Heart left ventricle (tissue), 16 donors: ENCODE measurements at regions not wholly inside any gene's neighbourhood (a gene's known extent, or its start where the extent isn't known, plus 50 kb on each side); places are given as distances from the start of the nearest gene placed in this dataset.

ENCODE experiments used
- ATAC-seq, 4 donors: fragments of 200-7000 bp; cut with Tn5 transposase; one replicate each; pipeline ENCODE4 v1.9.1; 2020 to 2022; ENCODE audit warnings: moderate library complexity in 4 of 4, mild to moderate bottlenecking in 3 of 4, moderate number of reproducible peaks in 1 of 4
- DNase-seq, 5 donors: peaks; one replicate each; pipeline ENCODE4 v3.0.0-alpha.2; 2020
- H3K27ac ChIP-seq, 12 donors: fragments of 200-600 bp; sonication (generic) in 4 of 12; one replicate each; pipeline versions ENCODE4 v1.5.0 to v1.8.0; 2016 to 2022; ENCODE audit warnings: mild to moderate bottlenecking in 2 of 12
- H3K27me3 ChIP-seq, 9 donors: fragments of 200-600 bp; sonication (generic) in 2 of 9; one replicate each; pipeline versions ENCODE4 v1.5.1 to v1.8.0; 2016 to 2022; ENCODE audit warnings: mild to moderate bottlenecking in 3 of 9
- H3K36me3 ChIP-seq, 9 donors: fragments of 200-600 bp; sonication (generic) in 2 of 9; one replicate each; pipeline versions ENCODE4 v1.5.0 to v1.8.0; 2018 to 2022; ENCODE audit warnings: mild to moderate bottlenecking in 2 of 9
- H3K4me1 ChIP-seq, 12 donors: fragments of 200-600 bp; sonication (generic) in 4 of 12; one replicate each; pipeline versions ENCODE4 v1.5.0 to v1.8.0; 2016 to 2022; ENCODE audit warnings: mild to moderate bottlenecking in 3 of 12
- H3K4me3 ChIP-seq, 12 donors: fragments of 200-600 bp; sonication (generic) in 4 of 12; one replicate each; pipeline versions ENCODE4 v1.5.0 to v1.8.0; 2017 to 2022; ENCODE audit warnings: mild to moderate bottlenecking in 9 of 12, moderate library complexity in 4 of 12
- H3K9me3 ChIP-seq, 12 donors: fragments of 200-600 bp; sonication (generic) in 4 of 12; one replicate each; pipeline versions ENCODE4 v1.5.0 to v1.8.0; 2016 to 2022; ENCODE audit warnings: mild to moderate bottlenecking in 1 of 12
- CTCF ChIP-seq, 12 donors: fragments of 200-600 bp; sonication (generic) in 4 of 12; IDR thresholded peaks; one replicate each; pipeline versions ENCODE4 v1.5.0 to v1.8.0; 2018 to 2022; ENCODE audit warnings: antibody characterized with exemption in 12 of 12, mild to moderate bottlenecking in 5 of 12
- POLR2A ChIP-seq, 2 donors: fragments of 450-650 bp; IDR thresholded peaks; one replicate each; pipeline ENCODE4 v1.6.1; 2017; ENCODE audit warnings: antibody characterized with exemption in 2 of 2, mild to moderate bottlenecking in 2 of 2, moderate library complexity in 2 of 2
- WGBS, 4 donors: extraction: QIAGEN DNeasy Blood & Tissue Kit in 2 of 4; methylation state at CpG; one replicate each; pipeline versions ENCODE4 v1.1.5 to v1.1.7; 2013 to 2018; 5-methylcytosine and 5-hydroxymethylcytosine counted together
- intact Hi-C, 10 donors: fragments of 100-400 bp; cut with DNase I; formaldehyde crosslinking; loops; one replicate each; pipeline versions ENCODE4 v1.11.1 to v1.14.2; 2022
- donor health status: ischemic (EF 13 %, LVEDD 7.1; RV severe dilation, severe dysfunction).
- donor health status: healthy with polysubstance abuse.
- donor health status: DM: no; HTN: yes; CAD: no.
- donor health status: DM: no; HTN: no; CAD: no.
- donor health status: ischemic (EF 25% LVEDD 6.9; RV normal size, moderate dysfunction).
- donor health status: ischemic (EF 25% LVEDD 5.7; RV mildly dilated, moderate dysfunction).
- donor health status: healthy.
- donor health status: DM: yes; HTN: yes; CAD: no.
- donor health status: ischemic (EF 35%, LVEDD 5.7; RV mildly dilated, moderate dysfunction).
- donor health status: nonischemic (EF 11% LVEDD 7.7; RV severe dilation, severe dysfunction).
- donor health status: DM: yes; HTN: yes; CAD: no.
- donor health status: PGD.
- donor health status: ischemic (EF 29% LVEDD 5.4; RV normal size, mild dysfunction).
- donor health status: nonischemic (EF 23%, LVEDD 6.1; RV moderate dilation, normal function).

- no peak for TF ChIP-seq POLR2A (IDR thresholded peaks at IDR 0.05)
- no peak for TF ChIP-seq CTCF (IDR thresholded peaks at IDR 0.05)
- Histone ChIP-seq H3K9me3 (no peaks in the 10 kb centered on the region), H3K4me3 (no peak overlapping the region), H3K27me3 (no peaks in the 10 kb centered on the region), H3K36me3 (no peaks in the 10 kb centered on the region), H3K4me1 (no peaks in the 10 kb centered on the region), H3K27ac (no peak overlapping the region)
- ATAC-seq (no peak), DNase-seq (no peak)
- intact Hi-C loops = no loop called here
- 49 to 55% (median 52%) methylated on average over 3 of the region's 3 CpGs for WGBS, 4 donors
These were observed 1142.2 kb downstream of the C4orf33 start for GRCh38 chr4:130238121-130238520.

- no peak for TF ChIP-seq CTCF (IDR thresholded peaks at IDR 0.05)
- TF ChIP-seq POLR2A (IDR thresholded peaks at IDR 0.05) = no peak
- Histone ChIP-seq H3K4me1 (no peaks in the 10 kb centered on the region), H3K36me3 (no peaks in the 10 kb centered on the region), H3K27ac (no peak overlapping the region), H3K4me3 (no peak overlapping the region), H3K27me3 (no peaks in the 10 kb centered on the region), H3K9me3 (peaks cover 0 to 5% (median 0%) of the 10 kb centered on the region in 12 donors)
- intact Hi-C loops = no loop called here
- ATAC-seq = no peak
- 0 to 20% (median 19%) methylated on average over 1 of the region's 1 CpG for WGBS, 4 donors
- DNase-seq = no peak
These were observed 1153.0 kb downstream of the C4orf33 start for GRCh38 chr4:130249002-130249401.

- no peaks in the 10 kb centered on the region for H3K4me1 ChIP-seq
- H3K27ac ChIP-seq = no peak overlapping the region
- H3K27me3 ChIP-seq = no peaks in the 10 kb centered on the region
- no peak for ATAC-seq
- 48 to 53% (median 50%) methylated on average over 2 of the region's 2 CpGs for WGBS, 4 donors
- H3K36me3 ChIP-seq = no peaks in the 10 kb centered on the region
- DNase-seq = no peak
- no peak for TF ChIP-seq CTCF (IDR thresholded peaks at IDR 0.05)
- no peak for TF ChIP-seq POLR2A (IDR thresholded peaks at IDR 0.05)
- H3K9me3 ChIP-seq = peaks cover 0 to 3% (median 0%) of the 10 kb centered on the region in 12 donors
- intact Hi-C loops = no loop called here
- H3K4me3 ChIP-seq = no peak overlapping the region
These were observed 1161.3 kb downstream of the C4orf33 start for GRCh38 chr4:130257271-130257670.

GRCh38 chr4:130266814-130267213 is 1170.9 kb downstream of the C4orf33 start:
- no peak overlapping the region for H3K27ac ChIP-seq
- ATAC-seq (no peak), DNase-seq (no peak)
- H3K36me3 ChIP-seq = no peaks in the 10 kb centered on the region
- H3K4me1 ChIP-seq = no peaks in the 10 kb centered on the region
- 38 to 64% (median 56%) methylated on average over 2 of the region's 2 CpGs for WGBS, 4 donors
- H3K9me3 ChIP-seq = peaks cover 0 to 10% (median 0%) of the 10 kb centered on the region in 12 donors
- H3K27me3 ChIP-seq = no peaks in the 10 kb centered on the region
- TF ChIP-seq POLR2A (IDR thresholded peaks at IDR 0.05) (no peak), CTCF (IDR thresholded peaks at IDR 0.05) (no peak)
- no peak overlapping the region for H3K4me3 ChIP-seq
- intact Hi-C loops = no loop called here
